HG03025 (cell line): ENCODE measurements at regions not wholly inside any gene's neighbourhood (a gene's known extent, or its start where the extent isn't known, plus 50 kb on each side); places are given as distances from the start of the nearest gene placed in this dataset.

Experiments used
- ATAC-seq: cut with Tn5 transposase; IDR thresholded peaks from one replicate; pipeline ENCODE4 v1.9.1; 2021; ENCODE audit warnings: mild to moderate bottlenecking, moderate library complexity; ENCODE audit not compliant: unreplicated experiment, low FRiP score

DNA sequence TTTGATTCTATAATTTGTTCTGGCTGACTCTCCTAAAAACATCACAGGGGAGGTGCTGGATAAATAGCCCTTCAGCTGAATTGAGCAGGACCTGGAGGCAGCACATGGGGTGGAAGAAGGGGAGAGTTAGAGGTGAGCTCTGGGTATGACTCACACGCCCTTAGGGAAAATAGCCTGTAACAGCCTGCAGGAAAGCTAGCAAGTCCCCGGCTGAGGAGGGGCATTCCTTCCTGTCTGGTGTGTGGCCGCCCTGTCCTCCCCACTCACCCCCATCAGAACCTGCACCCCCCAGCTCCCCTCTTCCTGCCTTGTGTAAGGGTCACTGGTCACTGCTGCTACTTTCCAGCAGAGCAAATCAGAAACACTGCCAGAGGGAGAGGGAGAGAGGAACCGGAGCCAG is 187.4 kb downstream of the C16orf95 start:
- no peak for ATAC-seq

DNA sequence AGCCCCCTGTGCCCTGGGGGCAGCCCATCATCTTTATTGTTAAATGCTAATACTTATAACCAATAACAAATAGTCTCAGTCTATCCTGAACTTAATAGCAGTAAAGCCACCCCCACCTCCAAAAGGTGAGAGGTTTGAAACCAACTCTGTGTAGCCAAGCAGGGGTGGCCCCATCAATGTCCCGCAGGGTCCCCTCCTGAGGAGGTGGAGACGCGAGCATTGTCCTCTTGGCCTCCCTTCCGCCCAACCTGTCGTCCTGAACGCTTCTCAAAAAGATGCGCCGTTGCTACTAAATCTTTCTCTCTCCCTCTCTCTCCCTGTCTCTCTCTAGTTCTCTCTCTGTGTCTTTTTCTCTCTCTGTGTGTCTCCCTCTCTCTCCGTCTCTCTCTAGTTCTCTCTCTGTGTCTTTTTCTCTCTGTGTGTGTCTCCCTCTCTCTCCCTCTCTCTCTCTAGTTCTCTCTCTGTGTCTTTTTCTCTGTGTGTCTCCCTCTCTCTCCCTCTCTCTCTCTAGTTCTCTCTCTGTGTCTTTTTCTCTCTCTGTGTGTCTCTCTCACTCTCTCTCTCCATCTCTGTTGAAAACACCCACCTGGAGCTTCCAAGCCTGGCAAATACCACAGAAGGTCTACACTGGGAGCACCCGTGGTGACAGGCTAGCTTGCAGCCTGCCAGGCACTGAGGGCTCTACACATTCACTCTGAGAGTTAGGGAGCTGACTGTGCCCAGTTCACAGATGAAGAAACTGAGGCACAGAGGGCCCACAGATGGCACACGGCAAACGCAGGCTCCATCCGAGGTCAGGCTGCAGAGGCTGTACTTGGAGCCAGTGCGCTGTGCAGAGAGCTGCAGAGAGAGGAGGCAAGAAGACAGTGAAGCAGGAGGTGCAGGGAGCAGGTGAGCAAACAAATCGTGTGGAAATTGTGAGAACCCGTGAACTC is 185.9 kb downstream of the C16orf95 start:
- no peak for ATAC-seq

DNA sequence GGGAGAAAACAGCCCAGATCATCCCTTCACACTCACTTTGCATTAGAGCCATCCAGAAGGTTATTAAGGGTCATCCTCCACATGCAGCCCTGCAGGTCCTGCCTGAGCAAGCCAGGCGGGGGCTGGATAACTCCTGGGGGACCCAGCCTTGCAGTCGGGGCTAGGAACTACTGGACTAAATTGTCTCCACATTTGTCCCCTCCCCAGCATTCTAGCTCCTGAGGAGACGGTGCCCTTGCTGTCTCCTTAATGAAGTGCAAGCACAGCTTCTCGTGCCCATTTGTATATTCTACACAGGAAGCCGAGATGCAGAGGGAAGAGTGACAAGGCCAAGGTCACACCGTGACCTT is 185.2 kb downstream of the C16orf95 start:
- no peak for ATAC-seq

DNA sequence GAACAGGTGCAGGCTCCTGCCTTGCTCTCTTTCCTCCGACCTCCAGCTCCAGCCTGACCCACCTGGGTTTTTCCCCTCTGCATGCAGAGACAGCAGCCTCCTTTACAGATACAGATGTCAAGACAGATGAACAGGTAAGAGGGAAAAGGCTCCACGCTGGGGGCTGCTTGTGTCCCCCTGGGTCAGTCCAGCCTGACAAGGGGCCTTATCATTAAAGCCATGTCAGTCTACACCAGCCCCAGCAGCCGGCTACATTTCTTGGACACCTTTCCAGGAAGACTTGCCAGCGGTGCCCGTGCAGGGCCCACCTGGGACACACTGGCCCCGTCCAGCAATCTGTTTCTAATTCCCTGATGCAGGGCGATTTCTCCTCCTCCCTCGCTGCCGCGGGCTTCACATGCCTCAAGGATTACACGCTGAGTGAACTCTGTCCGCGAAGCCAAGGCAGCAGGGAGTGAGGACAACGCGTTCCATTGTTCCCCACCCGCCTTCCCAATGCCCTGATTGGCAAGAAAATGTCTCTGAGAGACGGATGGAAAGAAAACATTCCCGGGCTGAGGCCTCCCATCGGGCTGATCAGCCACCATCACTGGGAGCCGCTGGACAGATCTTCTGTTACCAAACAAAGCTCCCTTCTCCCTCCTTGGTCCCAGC is 184.7 kb downstream of the C16orf95 start:
- no peak for ATAC-seq

DNA sequence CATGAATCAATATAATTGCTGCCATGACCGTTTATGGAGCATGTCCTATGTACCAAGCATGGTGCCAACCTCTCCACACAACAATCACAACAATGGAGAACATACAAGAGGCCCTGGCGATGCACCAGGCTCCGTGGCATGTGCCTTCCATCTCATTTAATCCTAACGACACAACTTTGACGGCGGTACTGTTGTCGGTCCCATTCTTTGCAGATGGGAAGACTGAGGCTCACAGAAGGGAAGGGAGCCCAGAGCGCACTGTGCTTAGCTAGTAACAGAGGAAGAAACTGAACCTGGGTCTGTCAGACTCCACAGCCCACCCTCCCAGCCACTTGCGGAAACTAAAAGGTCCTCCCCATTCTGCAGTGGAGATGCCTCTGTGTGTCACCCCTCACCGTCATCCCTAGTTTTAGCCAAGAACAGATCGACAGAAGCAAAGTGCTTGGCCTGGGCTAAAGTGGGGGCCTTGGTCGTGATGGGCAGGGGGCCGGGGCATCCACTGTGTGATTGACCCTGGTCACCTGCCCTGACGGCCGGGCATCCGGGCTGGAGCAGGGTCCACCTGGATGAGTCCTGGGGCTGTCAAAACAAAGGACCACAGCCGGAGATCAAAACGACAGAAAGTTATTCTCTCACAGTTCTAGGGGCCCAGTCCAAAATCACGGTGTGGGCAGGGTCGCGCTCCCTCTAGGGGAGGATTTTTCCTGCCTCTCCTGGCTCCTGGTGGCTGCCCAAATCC is 183.9 kb downstream of the C16orf95 start:
- ATAC-seq, result no peak

DNA sequence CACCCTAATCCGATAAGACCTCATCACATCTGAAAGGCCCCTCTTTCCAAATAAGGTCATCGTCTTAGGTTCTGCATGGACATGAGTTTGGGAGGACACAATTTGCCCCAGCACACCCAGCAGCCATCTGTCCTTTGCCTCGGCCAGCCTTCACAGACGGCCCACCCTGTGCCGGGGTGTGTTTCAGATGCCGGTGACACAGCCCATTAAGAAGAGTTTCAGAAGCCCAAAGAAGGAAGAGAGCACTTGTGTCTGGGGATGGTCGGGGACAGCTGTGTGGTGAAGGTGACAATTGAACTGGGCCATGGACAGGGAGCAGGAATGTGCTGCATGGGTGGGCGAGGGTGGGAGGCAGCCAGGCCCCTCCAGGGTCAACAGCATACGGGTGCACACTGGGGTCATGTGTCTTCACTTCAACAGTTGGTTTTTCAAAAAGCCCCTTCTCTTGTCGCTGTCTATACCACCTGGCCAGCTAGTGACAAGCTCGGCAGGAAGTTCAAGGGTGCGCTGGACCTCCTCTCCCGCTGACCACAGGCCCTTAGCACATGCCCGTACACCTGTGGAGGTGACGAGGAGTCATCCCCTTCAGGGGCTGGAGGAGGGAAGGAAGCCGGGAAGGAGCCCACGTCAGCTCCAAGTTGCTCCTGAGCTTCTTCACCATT is 183.1 kb downstream of the C16orf95 start:
- no peak for ATAC-seq

DNA sequence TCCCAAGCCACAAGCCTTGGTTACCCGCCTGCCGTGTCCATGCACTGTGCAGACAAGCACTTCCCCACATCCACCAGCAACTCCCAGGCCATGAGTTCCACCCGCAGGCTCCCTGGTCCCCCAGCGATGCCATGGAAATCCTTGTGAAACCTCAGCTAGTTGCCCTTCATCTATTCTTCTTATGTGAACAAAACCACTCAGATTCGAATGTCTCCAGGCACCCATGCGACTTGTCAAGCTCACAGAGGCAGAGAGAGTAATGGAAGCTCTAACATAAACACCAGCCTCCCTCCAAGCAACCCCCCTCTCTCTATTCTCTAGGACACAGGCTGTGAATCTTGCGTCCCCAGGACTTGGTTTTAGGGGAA is 182.6 kb downstream of the C16orf95 start:
- no peak for ATAC-seq

DNA sequence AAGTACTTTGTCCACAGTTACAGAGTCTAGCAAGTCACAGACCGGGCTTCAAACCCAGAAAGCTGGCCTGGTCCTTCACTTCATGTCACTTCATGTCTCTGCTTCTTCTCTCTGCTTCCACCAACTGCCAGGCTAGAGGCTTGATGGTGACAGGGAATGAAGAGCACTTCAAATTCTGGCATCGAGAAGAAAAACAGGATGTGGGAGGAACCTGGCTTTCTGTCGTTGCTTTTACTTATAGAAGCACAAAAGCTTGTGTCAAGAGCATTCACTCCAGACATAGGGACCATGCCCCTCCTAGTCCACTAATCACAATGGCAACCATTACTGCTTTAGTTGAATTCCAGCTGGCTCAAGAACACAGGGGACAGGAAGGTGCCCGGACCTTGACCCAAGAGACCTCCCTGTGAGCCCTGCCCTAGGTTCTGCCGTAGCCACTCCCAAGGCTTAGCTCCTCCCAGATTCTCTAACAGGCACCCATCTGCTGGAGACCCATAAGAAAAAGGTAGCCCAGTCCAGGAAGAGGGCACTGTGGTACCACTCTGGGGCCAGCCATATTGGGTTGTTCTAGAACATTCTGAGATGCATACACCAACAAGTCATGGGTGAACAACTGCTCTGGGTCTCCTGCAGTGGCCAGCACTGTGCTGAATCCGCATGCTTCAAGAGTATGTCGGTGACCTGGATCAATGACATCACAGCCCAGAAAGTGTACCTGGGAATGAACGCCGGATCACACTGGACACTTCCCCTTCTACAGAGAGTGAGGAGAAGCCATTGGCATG is 181.8 kb downstream of the C16orf95 start:
- ATAC-seq, result no peak

DNA sequence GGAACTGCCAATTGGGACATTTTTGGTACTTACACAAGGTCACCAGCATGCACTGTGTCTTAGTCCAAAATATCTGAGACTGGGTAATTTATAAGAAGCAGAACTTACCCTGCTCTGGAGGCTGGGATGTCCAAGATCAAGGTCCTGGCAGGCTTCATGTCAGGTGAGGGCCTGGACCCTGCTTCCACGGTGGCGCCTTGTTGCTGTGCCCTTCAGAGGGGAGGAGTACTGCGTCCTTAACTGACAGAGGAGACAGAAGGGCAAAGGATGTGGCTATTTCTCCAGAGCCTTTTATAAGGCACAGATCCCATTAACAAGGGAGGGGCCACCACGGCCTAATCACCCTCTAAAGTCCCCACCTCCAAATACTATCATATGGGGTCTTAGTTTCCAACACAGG is 178.9 kb downstream of the C16orf95 start:
- ATAC-seq, result no peak

DNA sequence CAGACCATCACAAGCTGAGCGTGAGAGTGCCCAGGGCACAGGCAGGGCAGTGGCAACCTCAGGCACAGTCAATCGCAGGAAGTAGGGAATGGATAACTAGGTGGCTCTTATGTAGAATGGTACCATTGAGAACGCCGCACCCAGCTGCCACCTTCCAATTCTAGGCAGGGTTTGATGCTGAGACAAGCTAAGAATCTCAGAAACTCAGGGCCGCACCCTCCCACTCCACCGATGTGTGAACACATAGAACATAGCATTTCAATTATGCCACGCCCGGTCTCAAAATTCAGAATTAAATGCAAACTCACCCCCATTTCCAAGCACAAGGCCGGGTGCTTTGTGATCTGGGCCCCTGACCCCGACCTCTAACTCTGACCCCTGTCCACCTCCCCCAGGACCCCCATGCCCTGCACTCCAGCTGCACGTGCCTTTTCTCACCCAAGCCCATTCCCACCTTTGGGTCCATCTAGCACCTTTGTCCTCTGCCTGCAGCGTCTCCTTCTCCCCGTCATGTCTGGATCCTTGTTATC is 178.4 kb downstream of the C16orf95 start:
- ATAC-seq, result no peak

DNA sequence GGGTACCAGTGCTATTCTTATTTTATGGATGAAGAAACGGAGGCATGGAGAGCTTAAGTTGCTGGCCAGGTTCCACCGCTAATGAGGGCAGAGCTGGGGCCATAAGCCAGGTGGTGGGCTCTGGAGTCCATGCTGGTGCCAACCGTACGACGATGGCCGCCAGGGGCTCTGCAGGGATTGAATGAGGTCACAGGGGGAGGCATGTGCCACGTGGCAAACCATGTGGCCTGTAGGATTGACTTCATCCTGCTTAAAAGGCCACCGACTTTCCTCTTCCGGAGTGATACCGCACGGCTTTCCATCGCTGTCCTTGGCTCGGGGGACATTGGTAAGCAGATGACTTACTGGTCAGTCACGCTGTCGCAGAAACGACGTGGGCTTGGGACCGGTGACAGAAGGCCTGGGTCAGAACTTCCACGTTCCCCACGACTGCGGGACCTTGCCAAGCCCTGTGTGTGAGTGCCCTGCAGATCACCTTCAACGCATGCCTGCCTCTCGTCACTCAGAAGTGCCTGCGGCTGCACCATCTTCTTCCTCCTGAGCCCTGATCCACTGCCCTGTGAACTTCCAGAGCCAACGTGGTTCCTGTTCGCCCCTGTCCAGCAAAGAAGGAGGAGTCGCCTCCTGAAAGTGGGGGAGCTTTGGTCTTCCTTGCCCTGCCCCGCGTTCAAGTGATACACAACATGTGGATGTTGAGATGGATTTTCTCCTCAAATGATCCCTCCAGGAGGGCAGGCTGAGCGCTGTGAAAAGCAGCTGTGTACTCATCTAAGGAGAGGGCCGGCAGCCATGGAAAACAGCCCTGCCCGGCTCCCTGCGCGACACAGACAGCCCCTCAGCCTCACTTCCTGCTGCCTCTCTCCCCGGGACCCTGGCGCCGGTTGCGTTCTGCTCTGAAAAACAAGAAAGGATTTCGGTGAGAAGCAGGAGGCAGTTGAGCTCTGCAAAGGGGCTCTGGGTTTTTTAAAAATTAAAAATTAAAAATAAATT is 176.7 kb downstream of the C16orf95 start:
- ATAC-seq, result no peak

DNA sequence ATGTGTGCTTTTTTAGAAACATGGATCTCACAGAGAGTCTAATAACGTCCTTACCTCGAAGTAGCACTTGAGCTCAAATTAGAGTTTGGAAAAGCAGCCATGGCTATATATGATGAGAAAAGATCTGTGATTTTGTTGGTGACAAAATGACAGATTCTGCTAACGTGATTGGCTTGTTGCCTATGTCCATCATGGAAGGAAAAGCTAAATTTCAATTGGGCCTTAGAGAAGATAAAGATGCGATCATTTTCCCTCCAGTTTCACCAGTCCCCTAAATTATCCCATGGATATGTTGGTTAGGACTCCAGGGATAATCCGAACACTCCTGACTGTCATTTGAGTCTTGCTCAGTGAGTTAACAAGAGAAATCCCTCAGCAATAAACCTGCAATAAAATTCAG is 175.8 kb downstream of the C16orf95 start:
- ATAC-seq, result no peak

DNA sequence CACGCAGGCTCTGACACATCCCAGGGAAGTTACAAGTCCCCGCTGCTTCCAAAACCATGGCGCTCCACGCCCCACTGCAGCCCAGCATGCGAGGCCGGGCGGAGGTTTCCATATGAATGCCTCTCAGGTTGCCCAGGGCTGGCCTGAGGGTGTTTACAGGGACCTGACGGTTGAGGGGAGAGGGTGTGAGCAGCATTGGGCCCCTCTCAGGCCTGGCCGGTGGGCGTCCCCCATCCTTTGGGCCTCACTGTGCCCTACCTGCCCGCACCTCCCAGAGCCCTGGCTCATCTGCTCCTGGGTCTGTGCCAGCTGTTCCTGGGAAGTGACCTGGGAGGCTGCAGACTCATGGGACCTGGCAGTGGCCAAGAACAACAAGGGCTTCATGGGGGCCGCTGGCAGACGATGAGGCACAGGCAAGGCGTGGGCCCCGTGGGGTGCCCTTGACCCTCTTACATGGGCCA is 173.5 kb downstream of the C16orf95 start:
- ATAC-seq, result no peak

DNA sequence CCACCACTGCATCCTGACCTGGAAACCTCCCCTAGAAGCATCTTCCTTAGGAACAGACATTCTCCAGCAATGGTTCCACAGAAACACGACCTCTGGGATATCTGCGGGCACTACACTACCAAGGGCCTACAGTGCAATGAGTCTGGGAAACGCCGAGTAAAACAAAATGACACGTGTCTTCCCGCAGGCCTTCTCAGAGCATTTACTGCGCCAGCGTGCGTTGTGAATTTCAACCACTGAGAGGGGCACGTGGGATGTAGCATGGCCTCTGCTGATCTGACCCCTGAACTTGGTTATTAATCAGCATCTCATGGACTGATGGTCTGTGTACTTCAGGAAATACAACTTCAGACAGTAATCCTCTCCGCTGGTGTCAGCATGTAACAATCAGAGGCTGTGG is 173.0 kb downstream of the C16orf95 start:
- no peak for ATAC-seq

DNA sequence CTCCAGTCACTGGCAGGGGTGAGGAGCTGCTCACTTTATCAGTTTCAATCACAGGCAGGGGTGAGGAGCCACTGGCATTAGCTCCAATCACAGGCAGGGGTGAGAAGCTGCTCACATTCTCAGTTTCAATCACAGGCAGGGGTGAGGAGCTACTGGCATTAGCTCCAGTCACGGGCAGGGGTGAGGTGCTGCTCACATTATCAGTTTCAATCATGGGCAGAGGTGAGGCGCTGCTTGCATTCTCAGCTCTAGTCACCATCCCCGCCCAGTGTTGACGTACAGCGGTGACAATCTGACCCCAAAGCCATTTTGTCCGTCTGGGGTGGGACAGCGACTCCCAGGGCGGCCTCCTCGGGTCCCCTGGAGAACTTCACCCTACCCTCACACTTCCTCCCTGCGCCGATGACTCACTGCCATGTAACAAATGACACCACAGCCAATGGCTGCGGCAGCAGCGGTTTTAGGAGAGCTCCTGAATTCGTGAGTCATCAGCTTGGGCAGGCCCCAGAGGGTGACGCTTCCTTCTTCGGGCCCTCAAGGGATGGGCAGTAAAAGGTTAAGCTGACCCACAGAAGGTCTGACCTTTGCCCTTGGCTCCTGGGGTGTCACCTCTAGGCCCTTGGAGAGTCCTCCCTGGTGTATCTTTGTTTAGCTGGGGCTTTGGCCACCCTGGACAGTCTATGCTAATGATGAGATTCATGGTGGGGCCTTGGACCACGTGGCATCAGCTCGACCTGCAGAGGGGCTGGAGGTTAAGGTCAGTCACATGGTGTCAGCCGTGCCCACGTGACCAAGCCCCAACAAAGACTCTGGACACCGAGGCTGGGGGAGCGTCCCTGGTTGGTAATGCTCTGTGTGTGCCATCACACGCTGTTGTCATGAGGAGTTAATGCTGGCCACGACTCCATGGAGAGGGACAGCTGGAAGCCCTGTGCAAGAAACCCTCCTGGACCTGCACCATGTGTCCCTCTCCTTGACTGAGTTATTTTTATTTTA is 171.7 kb downstream of the C16orf95 start:
- ATAC-seq, result no peak

DNA sequence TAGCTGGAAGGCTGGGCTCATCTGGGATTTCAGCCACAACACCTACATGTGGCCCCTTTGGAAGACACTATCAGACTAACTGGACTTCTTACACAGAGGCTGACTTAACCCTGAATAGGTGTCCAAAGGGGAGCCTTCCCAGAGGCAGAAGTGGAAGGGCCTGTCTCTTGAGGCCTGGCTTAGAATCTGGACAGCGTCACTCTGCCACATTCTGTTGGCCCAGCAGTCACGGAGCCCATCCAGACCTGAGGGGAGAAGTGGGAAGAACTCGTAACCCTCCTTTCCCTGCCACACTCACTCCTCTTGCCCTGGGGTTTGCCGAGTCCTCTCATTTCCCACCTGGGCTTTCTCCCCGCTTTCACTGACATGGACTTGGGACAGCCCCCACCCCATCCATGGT is 170.5 kb downstream of the C16orf95 start:
- no peak for ATAC-seq

DNA sequence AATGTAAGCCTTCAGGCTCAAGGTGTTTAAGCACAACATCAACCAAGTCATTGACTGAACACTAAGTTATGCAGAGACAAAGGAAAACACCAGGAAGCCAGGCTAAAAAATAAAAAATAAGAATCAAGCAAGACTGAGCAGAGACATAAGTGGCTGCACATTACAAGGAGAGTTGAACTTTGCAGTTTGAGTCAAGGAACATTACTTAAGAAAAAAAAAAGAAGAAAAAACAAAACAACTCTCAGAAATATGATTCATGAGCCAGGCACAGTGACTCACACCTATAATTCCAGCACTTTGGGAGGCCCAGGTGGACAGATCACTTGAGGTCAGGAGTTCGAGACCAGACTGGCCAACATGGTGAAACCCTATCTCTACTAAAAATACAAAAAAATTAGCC is 168.1 kb downstream of the C16orf95 start:
- no peak for ATAC-seq
